Vagina (tissue), 2 donors: ENCODE measurements at regions not wholly inside any gene's neighbourhood (a gene's known extent, or its start where the extent isn't known, plus 50 kb on each side); places are given as distances from the start of the nearest gene placed in this dataset.

Source experiments
- POLR2A ChIP-seq, 2 donors: fragments of 450-650 bp; IDR thresholded peaks; one replicate each; pipeline ENCODE4 v1.6.1; 2017; ENCODE audit warnings: antibody characterized with exemption in 2 of 2, mild to moderate bottlenecking in 2 of 2, moderate library complexity in 2 of 2
- TF ChIP-seq, protein P1 (sequence below), 3 experiments: fragments of 450-650 bp in 2 of 3; fragments of 200-600 bp in 1 of 3; sonication (generic) in 1 of 3; IDR thresholded peaks; one replicate each; pipeline ENCODE4 v1.5.1; 2017 to 2019; ENCODE audit warnings: antibody characterized with exemption in 3 of 3, mild to moderate bottlenecking in 2 of 3, moderate library complexity in 2 of 3

DNA sequence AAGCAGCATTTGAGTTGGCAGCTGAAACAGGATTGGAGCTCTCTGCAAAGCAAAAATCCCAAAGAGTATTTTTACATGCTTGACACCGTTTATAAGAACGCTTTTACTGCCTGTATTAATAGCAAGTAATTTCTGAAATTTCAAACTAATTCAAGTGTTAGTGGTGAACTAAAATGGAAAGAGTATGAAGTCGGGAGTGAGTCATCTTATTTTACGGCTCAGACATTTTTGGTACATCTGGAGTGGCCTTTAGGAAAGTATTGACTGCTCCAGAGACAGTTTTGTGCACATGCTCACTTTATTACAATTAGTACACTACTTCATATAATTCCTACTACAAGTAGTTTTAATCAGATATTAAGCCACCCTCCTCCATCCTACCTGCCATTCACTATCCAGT lies 167.4 kb downstream of the SLITRK6 start:
- no peak for TF ChIP-seq POLR2A (IDR thresholded peaks at IDR 0.05)
- TF ChIP-seq, protein P1, sequence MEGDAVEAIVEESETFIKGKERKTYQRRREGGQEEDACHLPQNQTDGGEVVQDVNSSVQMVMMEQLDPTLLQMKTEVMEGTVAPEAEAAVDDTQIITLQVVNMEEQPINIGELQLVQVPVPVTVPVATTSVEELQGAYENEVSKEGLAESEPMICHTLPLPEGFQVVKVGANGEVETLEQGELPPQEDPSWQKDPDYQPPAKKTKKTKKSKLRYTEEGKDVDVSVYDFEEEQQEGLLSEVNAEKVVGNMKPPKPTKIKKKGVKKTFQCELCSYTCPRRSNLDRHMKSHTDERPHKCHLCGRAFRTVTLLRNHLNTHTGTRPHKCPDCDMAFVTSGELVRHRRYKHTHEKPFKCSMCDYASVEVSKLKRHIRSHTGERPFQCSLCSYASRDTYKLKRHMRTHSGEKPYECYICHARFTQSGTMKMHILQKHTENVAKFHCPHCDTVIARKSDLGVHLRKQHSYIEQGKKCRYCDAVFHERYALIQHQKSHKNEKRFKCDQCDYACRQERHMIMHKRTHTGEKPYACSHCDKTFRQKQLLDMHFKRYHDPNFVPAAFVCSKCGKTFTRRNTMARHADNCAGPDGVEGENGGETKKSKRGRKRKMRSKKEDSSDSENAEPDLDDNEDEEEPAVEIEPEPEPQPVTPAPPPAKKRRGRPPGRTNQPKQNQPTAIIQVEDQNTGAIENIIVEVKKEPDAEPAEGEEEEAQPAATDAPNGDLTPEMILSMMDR (IDR thresholded peaks at IDR 0.05), result no peak
